BE2C (cell line): ENCODE measurements at regions not wholly inside any gene's neighbourhood (a gene's known extent, or its start where the extent isn't known, plus 50 kb on each side); places are given as distances from the start of the nearest gene placed in this dataset.

Source experiments
- DNase-seq: peaks from one replicate; pipeline ENCODE4 v3.0.0-alpha.2; 2020
- H3K27me3 ChIP-seq: fragments of 250-450 bp; sonication (Bioruptor Pico); 2 replicates; pipeline ENCODE4 v1.5.1; 2020; ENCODE audit warnings: mild to moderate bottlenecking
- H3K36me3 ChIP-seq: fragments of 250-450 bp; sonication (Bioruptor Pico); 2 replicates; pipeline ENCODE4 v1.5.1; 2020; ENCODE audit warnings: mild to moderate bottlenecking
- H3K4me1 ChIP-seq: fragments of 250-450 bp; sonication (Bioruptor Pico); 2 replicates; pipeline ENCODE4 v1.5.1; 2020
- H3K4me3 ChIP-seq: 2 replicates; pipeline ENCODE4 v1.5.1; 2011; ENCODE audit warnings: low read depth, low read length
- H3K9me3 ChIP-seq: fragments of 250-450 bp; sonication (Bioruptor Pico); 2 replicates; pipeline ENCODE4 v1.5.1; 2020
- CTCF ChIP-seq: IDR thresholded peaks from 2 replicates; pipeline ENCODE4 v1.5.1; 2012; ENCODE audit warnings: mild to moderate bottlenecking, low read depth, low read length

- Histone ChIP-seq H3K4me1 (peaks cover 31% of the 10 kb centered on the region), H3K27me3 (no peaks in the 10 kb centered on the region), H3K9me3 (no peaks in the 10 kb centered on the region), H3K36me3 (no peaks in the 10 kb centered on the region), H3K4me3 (no peak overlapping the region)
- DNase-seq, result no peak
- TF ChIP-seq CTCF, result no peak
These were observed 128.4 kb upstream of the CAMK1G start for GRCh38 chr1:209455145-209455544.

GRCh38 chr1:209455661-209456358, 127.7 kb upstream of the CAMK1G start:
- Histone ChIP-seq H3K9me3 (no peaks in the 10 kb centered on the region), H3K36me3 (no peaks in the 10 kb centered on the region), H3K4me1 (peaks cover 31% of the 10 kb centered on the region), H3K4me3 (no peak overlapping the region), H3K27me3 (no peaks in the 10 kb centered on the region)
- no peak for DNase-seq
- TF ChIP-seq CTCF, result no peak

- DNase-seq, result peak; percentile 61
- Histone ChIP-seq H3K36me3 (no peaks in the 10 kb centered on the region), H3K9me3 (no peaks in the 10 kb centered on the region), H3K4me3 (no peak overlapping the region), H3K4me1 (peaks cover 31% of the 10 kb centered on the region), H3K27me3 (no peaks in the 10 kb centered on the region)
- TF ChIP-seq CTCF, result no peak
These were observed 126.6 kb upstream of the CAMK1G start for GRCh38 chr1:209456878-209457277.

GRCh38 chr1:209457401-209458125, 126.0 kb upstream of the CAMK1G start:
- Histone ChIP-seq H3K9me3 (no peaks in the 10 kb centered on the region), H3K4me3 (no peak overlapping the region), H3K27me3 (no peaks in the 10 kb centered on the region), H3K4me1 (peaks cover 31% of the 10 kb centered on the region), H3K36me3 (no peaks in the 10 kb centered on the region)
- DNase-seq, result no peak
- TF ChIP-seq CTCF, result no peak

GRCh38 chr1:209458921-209459320, 124.6 kb upstream of the CAMK1G start:
- Histone ChIP-seq H3K27me3 (no peaks in the 10 kb centered on the region), H3K4me3 (no peak overlapping the region), H3K9me3 (no peaks in the 10 kb centered on the region), H3K36me3 (no peaks in the 10 kb centered on the region), H3K4me1 (peaks cover 31% of the 10 kb centered on the region)
- no peak for DNase-seq
- TF ChIP-seq CTCF, result no peak

GRCh38 chr1:209461168-209461567, 122.3 kb upstream of the CAMK1G start:
- H3K4me1 ChIP-seq, result peaks cover 19% of the 10 kb centered on the region
- no peaks in the 10 kb centered on the region for H3K27me3 ChIP-seq
- H3K9me3 ChIP-seq, result no peaks in the 10 kb centered on the region
- no peak overlapping the region for H3K4me3 ChIP-seq
- no peaks in the 10 kb centered on the region for H3K36me3 ChIP-seq
- TF ChIP-seq CTCF, result no peak
- no peak for DNase-seq
